ENCODE measurements at regions not wholly inside any gene's neighbourhood (a gene's known extent, or its start where the extent isn't known, plus 50 kb on each side); places are given as distances from the start of the nearest gene placed in this dataset.

- Mint-ChIP-seq H3K27me3 (no peaks in the 10 kb centered on the region), H3K27ac (no peak overlapping the region), H3K9me3 (no peaks in the 10 kb centered on the region), H3K4me1 (no peaks in the 10 kb centered on the region), H3K4me3 (no peak overlapping the region), H3K36me3 (ENCODE audit: low read depth) (no peaks in the 10 kb centered on the region)
- CTCF ChIA-PET, result interaction anchor here (0.5 to 1.3 kb wide), 3 partner anchors 41 to 286 kb away, joined by 3 to 4 read pairs (median 3); a partner anchor contains a TSS
- no peak for DNase-seq
- POLR2A ChIA-PET, result interaction anchor here (1.1 kb wide), 1 partner anchor 10 kb away, joined by 3 read pairs; no protein-coding TSS in a partner anchor
Measured at GRCh38 chr14:73800970-73801515, 50.6 kb upstream of the PTGR2 start.

- ChIA-PET CTCF (interaction anchor here (1.2 to 2.7 kb wide), 2 partner anchors 13 to 69 kb away, joined by 3 to 12 read pairs; no protein-coding TSS in a partner anchor), POLR2A (interaction anchor here (1.9 kb wide), 2 partner anchors 9 to 11 kb away, joined by 5 to 12 read pairs; no protein-coding TSS in a partner anchor)
- no peaks in the 10 kb centered on the region for H3K36me3 Mint-ChIP-seq (ENCODE audit: low read depth)
- DNase-seq, result no peak
- no peaks in the 10 kb centered on the region for H3K4me1 Mint-ChIP-seq
- H3K4me3 Mint-ChIP-seq, result no peak overlapping the region
- H3K9me3 Mint-ChIP-seq, result no peaks in the 10 kb centered on the region
- H3K27me3 Mint-ChIP-seq, result no peaks in the 10 kb centered on the region
- no peak overlapping the region for H3K27ac Mint-ChIP-seq
Measured at GRCh38 chr14:73797543-73798265, 53.9 kb upstream of the PTGR2 start.

DNA sequence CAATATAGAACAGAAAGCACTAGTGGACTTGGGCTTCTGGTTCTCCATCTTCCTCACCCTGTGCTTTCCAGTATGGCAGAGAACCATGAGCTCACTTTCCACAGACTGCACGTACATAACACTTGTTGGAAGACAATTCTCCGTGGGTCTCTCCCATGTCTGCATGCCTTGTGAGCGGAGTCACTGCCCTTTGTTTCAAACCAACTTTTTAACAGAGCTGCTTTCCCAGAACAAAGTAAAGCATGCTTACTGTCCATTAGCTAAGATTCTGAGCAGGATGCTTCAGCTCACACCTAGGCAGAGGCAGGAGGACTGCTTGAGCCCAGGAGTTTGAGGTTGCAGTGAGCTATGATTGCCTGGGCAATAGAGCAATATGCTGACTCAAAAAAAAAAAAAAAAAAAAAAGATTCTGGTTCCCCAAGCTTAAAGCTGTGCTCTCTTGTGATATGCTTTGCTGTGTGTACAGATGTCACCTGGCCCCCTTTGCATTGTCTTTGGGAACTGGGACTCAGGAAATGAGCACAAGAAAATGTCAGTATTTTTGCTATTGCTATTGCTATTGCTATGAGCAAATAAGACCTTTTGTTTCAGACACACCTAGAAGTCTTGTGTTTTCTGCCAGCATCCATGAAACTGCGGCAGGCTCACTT lies 54.6 kb upstream of the PTGR2 start:
- H3K27ac Mint-ChIP-seq, result no peak overlapping the region
- POLR2A ChIA-PET, result interaction anchor here (1.9 kb wide), 2 partner anchors 8 to 10 kb away, joined by 5 to 12 read pairs; no protein-coding TSS in a partner anchor
- H3K4me3 Mint-ChIP-seq, result no peak overlapping the region

DNA sequence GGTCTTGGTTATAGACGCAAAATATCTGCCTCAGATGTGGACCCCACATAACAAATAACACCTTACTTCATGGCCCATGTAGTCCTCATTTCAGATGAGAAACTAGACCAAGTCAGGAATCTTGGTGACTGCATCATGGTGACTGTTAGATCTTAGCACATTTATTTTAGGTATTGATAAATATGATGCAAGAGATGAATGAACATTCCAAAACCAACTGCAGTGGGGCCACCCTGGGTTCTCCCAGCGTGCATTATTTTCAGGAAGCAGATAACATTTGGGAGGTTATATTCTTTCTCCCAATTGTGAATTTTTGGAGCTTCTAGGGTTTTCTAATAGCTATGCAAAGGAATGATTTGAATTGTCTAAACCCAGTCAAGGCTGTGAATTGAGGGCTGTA lies 55.2 kb upstream of the PTGR2 start:
- H3K27ac Mint-ChIP-seq, result no peak overlapping the region
- CTCF ChIA-PET, result interaction anchor here (1.0 to 2.7 kb wide), 2 partner anchors 68 to 85 kb away, joined by 3 to 12 read pairs; no protein-coding TSS in a partner anchor
- no peak for DNase-seq
- H3K9me3 Mint-ChIP-seq, result no peaks in the 10 kb centered on the region
- H3K4me3 Mint-ChIP-seq, result no peak overlapping the region
- no peaks in the 10 kb centered on the region for H3K4me1 Mint-ChIP-seq
- no peaks in the 10 kb centered on the region for H3K36me3 Mint-ChIP-seq (ENCODE audit: low read depth)
- H3K27me3 Mint-ChIP-seq, result no peaks in the 10 kb centered on the region
- POLR2A ChIA-PET, result interaction anchor here (1.9 kb wide), 2 partner anchors 7 to 10 kb away, joined by 5 to 12 read pairs; no protein-coding TSS in a partner anchor

More for the DNA sequence above, 54.6 kb upstream of the PTGR2 start:
- H3K36me3 Mint-ChIP-seq (ENCODE audit: low read depth), result no peaks in the 10 kb centered on the region
- H3K9me3 Mint-ChIP-seq, result no peaks in the 10 kb centered on the region
- no peaks in the 10 kb centered on the region for H3K4me1 Mint-ChIP-seq
- DNase-seq, result no peak
- H3K27me3 Mint-ChIP-seq, result no peaks in the 10 kb centered on the region
- CTCF ChIA-PET, result interaction anchor here (1.0 to 2.7 kb wide), 3 partner anchors 12 to 86 kb away, joined by 3 to 12 read pairs (median 3); no protein-coding TSS in a partner anchor

- POLR2A ChIA-PET, result interaction anchor here (1.4 kb wide), 1 partner anchor 10 kb away, joined by 6 read pairs; no protein-coding TSS in a partner anchor
- Mint-ChIP-seq H3K36me3 (ENCODE audit: low read depth) (no peaks in the 10 kb centered on the region), H3K27me3 (no peaks in the 10 kb centered on the region), H3K4me3 (no peak overlapping the region), H3K9me3 (no peaks in the 10 kb centered on the region), H3K27ac (no peak overlapping the region), H3K4me1 (no peaks in the 10 kb centered on the region)
- DNase-seq, result no peak
- CTCF ChIA-PET, result interaction anchor here (1.0 to 2.7 kb wide), 3 partner anchors 67 to 85 kb away, joined by 3 to 12 read pairs (median 3); no protein-coding TSS in a partner anchor
Measured at GRCh38 chr14:73795974-73796373, 55.7 kb upstream of the PTGR2 start.

DNA sequence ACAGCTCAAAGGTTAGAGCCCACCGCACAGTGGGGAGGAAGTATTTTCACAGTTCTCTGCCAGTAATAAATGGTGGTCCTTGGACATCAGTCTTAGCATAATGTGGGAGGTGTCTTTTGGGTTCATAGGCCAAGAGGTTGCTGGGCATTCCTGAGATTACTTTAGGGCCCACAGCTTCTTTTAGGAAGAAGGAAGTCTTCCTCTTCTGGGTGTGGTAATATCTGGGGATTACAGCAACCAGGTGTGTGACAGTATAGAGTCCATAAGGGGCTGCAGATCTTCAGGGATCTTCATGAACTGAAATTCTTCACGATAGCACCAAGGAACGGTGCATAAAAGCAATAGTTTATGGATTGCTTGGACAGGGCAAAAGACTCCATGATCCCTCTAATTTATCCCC lies 56.2 kb upstream of the PTGR2 start:
- H3K36me3 Mint-ChIP-seq (ENCODE audit: low read depth), result no peaks in the 10 kb centered on the region
- H3K27ac Mint-ChIP-seq, result no peak overlapping the region
- no peaks in the 10 kb centered on the region for H3K27me3 Mint-ChIP-seq
- ChIA-PET POLR2A (interaction anchor here (1.4 kb wide), 1 partner anchor 9 kb away, joined by 6 read pairs; no protein-coding TSS in a partner anchor), CTCF (interaction anchor here (1.3 kb wide), 1 partner anchor 66 kb away, joined by 3 read pairs; no protein-coding TSS in a partner anchor)
- DNase-seq, result no peak
- no peaks in the 10 kb centered on the region for H3K4me1 Mint-ChIP-seq
- no peak overlapping the region for H3K4me3 Mint-ChIP-seq
- H3K9me3 Mint-ChIP-seq, result no peaks in the 10 kb centered on the region

DNA sequence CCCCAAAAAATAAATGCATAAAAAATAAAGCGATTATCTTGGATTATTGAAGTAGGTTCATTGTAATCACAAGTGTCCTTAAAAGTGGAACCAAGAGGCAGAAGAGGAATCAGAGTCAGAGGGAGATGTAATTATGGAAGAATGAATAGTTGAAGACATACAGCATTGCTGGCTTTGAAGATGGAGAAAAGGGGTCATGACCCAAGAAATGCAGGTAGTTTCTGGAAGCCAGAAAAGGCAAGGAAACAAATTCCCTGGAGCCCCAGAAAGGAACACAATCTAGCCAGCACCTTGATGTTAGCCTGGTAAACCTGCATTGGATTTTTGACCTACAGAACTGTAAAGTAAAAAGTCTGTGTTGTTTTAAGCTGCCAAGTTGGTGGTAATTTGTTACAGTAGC lies 57.5 kb upstream of the PTGR2 start:
- ChIA-PET POLR2A (no interaction called here), CTCF (no interaction called here)
- H3K4me3 Mint-ChIP-seq, result no peak overlapping the region
- peaks cover 2% of the 10 kb centered on the region for H3K36me3 Mint-ChIP-seq (ENCODE audit: low read depth)
- no peaks in the 10 kb centered on the region for H3K27me3 Mint-ChIP-seq
- DNase-seq, result no peak
- no peak overlapping the region for H3K27ac Mint-ChIP-seq
- no peaks in the 10 kb centered on the region for H3K9me3 Mint-ChIP-seq
- H3K4me1 Mint-ChIP-seq, result peaks cover 6% of the 10 kb centered on the region

GRCh38 chr14:73792481-73792880 lies 59.1 kb upstream of the PTGR2 start:
- ChIA-PET POLR2A (interaction anchor here (0.9 to 1.4 kb wide), 3 partner anchors 10 to 49 kb away, joined by 3 to 4 read pairs (median 3); no protein-coding TSS in a partner anchor), CTCF (no interaction called here)
- Mint-ChIP-seq H3K27ac (no peak overlapping the region), H3K36me3 (ENCODE audit: low read depth) (peaks cover 2% of the 10 kb centered on the region), H3K4me1 (peaks cover 22% of the 10 kb centered on the region), H3K27me3 (no peaks in the 10 kb centered on the region), H3K4me3 (no peak overlapping the region), H3K9me3 (no peaks in the 10 kb centered on the region)
- DNase-seq, result no peak

DNA sequence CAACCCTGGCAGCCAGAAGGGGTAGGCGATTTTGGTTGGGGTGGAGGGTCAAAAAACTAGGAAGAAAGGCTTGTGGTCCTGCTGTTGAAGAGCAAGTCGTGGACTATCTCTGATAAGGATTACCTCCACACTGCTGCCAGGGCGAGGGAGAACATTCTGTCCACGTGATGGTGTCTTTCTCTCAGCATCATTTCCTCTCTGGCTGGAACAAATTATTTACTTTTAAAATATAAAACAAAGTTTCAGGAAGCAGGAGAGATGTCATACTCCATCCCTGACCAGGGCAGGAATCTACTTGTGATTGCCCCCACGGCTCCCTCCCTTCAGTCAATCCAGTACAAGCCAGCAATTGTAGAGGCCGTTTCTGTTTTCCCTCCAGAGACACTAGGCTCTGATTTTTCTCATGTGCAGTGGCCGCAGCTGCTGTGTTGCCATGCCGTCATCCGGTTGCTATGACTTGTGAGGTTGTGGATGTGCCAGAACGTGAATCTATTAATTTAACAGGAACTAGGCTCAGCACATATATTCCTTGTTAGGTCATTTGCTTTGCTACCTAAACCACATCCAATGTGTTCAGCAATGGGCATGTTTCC lies 61.5 kb upstream of the PTGR2 start:
- H3K4me3 Mint-ChIP-seq, result no peak overlapping the region
- ChIA-PET CTCF (interaction anchor here (1.1 to 6.2 kb wide), 2 partner anchors 31 to 61 kb away, joined by 5 to 76 read pairs; a partner anchor contains a TSS), POLR2A (interaction anchor here (1.8 to 6.8 kb wide), 3 partner anchors 7 to 40 kb away, joined by 5 to 131 read pairs (median 24); no protein-coding TSS in a partner anchor)
- H3K9me3 Mint-ChIP-seq, result no peaks in the 10 kb centered on the region
- peaks cover 5% of the 10 kb centered on the region for H3K36me3 Mint-ChIP-seq (ENCODE audit: low read depth)
- no peaks in the 10 kb centered on the region for H3K27me3 Mint-ChIP-seq
- H3K27ac Mint-ChIP-seq, result no peak overlapping the region
- peaks cover 30% of the 10 kb centered on the region for H3K4me1 Mint-ChIP-seq
- DNase-seq, result no peak

DNA sequence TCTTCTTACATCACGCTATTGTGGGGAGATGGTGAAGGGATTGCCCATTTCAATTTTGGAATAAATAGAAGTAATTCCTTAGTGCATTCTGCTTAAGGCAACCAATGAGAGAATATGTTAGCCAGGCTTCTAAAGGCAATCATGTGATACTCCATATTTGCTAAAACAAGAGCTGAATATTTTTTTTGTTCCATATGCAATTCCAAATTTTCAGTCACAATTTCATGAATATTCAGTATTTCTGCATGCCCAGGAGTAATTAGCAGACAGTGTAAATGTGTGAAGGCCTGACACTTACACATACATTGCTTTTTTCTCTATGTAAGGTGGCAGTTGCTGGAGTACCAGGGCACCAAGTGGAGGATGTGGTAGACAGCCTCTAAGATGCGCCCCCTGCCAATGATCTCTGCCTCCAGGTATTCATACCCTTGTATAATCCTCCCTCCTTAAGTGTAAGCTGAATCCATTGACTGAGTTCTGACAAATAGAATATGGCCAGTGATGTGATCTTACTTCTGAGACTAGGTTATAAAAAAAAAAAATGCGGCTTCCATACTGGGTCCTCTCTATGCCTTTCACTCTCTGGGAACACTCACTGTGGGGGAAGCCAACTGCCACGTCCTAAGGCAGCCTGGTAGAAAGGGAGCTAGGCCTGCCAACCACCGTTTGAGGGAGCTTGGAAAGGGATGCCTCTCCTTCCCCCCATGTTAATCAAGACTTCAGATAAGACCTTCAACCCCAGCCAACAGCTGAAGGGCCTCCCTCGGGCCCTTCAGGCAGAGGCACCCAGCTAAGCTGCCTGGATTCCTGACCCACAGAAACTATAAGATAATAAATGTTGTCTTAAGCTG lies 62.7 kb upstream of the PTGR2 start:
- ChIA-PET CTCF (interaction anchor here (1.0 to 6.2 kb wide), 4 partner anchors 29 to 61 kb away, joined by 4 to 76 read pairs (median 6); a partner anchor contains a TSS), POLR2A (interaction anchor here (0.6 to 6.8 kb wide), 16 partner anchors 8 to 298 kb away, joined by 3 to 236 read pairs (median 7); partner anchors contain the start of genes ACOT2, BBOF1, ENTPD5 and PTGR2)
- Mint-ChIP-seq H3K4me3 (peak overlapping the region; percentile 80), H3K4me1 (peaks cover 42% of the 10 kb centered on the region), H3K36me3 (ENCODE audit: low read depth) (peaks cover 5% of the 10 kb centered on the region), H3K27me3 (no peaks in the 10 kb centered on the region), H3K27ac (peak overlapping the region; percentile 94), H3K9me3 (no peaks in the 10 kb centered on the region)
- DNase-seq, result no peak

DNA sequence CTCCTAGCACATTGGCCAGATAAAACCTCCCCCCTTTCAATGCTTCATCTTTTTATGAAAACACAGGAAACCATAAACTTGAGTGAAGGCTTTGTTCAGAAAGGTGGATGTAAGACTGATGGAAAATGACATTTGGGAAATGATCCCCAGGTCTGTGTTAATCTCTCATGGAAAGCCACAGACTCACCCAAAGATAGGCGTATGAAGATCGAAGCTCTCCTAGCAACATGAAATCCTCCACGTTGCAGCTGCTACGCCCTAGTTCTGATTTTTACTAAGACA lies 63.4 kb upstream of the PTGR2 start:
- Mint-ChIP-seq H3K27me3 (no peaks in the 10 kb centered on the region), H3K9me3 (no peaks in the 10 kb centered on the region), H3K36me3 (ENCODE audit: low read depth) (peaks cover 5% of the 10 kb centered on the region), H3K4me1 (peaks cover 48% of the 10 kb centered on the region), H3K4me3 (peak overlapping the region; percentile 80), H3K27ac (peak overlapping the region; percentile 94)
- no peak for DNase-seq
- ChIA-PET POLR2A (interaction anchor here (0.7 to 6.8 kb wide), 23 partner anchors 9 to 297 kb away, joined by 3 to 236 read pairs (median 8); partner anchors contain the start of genes ACOT2, BBOF1, ENTPD5 and PNMA1), CTCF (interaction anchor here (0.6 to 6.2 kb wide), 4 partner anchors 29 to 103 kb away, joined by 3 to 76 read pairs (median 6); a partner anchor contains a TSS)

Data from activated CD4-positive, alpha-beta memory T cell treated with anti-CD3 and anti-CD28 coated beads, Interleukin-2, amount 10 ng/mL, durations not matched to agents 7 days and 5 days (primary cell).